HG03442 (cell line): ENCODE measurements at regions not wholly inside any gene's neighbourhood (a gene's known extent, or its start where the extent isn't known, plus 50 kb on each side); places are given as distances from the start of the nearest gene placed in this dataset.
"Not testable (repeated sequence)": the region's sequence is repeated elsewhere in the genome, so short reads cannot be mapped to it uniquely, and the experiment has no call there.

Experiments
- ATAC-seq: cut with Tn5 transposase; IDR thresholded peaks from one replicate; pipeline ENCODE4 v1.9.1; 2021; ENCODE audit warnings: mild to moderate bottlenecking, moderate library complexity; ENCODE audit not compliant: unreplicated experiment

DNA sequence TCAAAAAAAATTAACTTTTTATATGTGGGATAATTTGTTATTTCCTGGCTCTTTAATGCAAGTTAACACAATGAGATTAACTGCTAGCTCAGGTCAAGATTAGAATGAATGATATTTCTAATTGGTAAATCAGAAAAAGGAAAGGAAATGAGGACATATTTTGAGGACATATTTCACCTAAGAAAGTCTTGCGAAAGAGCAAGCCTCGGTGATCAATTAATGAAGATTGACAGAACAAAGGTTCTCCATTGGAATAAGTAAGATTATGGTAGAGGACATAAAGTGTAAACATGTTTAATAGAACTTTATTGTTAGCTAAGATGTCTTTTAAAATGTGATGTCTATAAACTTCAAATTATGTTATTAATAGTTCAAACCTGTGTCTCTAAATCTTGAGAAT, 1617.8 kb downstream of the KCNT2 start:
- ATAC-seq = no peak

DNA sequence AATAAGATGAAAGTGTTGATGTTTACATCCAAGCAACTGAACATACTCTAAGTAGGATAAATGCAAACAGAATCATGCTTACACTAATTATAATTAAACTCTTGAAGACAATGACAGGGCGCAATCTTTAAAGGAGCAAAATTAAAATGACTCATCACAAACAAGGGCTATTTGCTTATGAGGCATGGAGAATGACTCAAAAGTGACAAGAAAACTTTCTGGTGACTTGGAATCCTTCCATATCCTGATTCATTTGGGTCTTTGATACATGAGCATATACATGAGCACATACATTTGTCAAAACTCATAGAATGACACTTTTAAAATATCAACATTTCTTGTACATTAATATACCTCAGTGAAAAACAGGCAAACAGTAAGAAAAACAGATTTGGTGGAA, 1632.3 kb downstream of the KCNT2 start:
- ATAC-seq = peak; percentile 45

DNA sequence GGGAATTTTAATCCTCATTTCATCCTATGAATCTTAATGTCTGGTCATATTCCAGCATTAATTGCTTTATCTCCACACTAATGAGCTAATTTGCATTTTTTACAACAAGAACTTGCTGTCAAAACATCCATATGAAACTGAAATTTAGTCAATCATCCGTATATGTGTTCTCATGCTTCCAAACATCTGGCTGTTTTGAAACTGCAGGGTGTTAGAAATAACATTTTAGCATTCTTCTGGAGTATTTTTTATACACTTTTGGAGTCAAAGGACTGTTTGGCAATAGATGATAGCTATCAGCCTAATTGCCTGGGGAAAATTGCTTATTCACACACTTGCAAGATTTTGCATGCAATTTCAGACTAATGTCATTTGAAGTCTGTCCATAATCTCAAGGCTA, 1639.3 kb downstream of the KCNT2 start:
- no peak for ATAC-seq

DNA sequence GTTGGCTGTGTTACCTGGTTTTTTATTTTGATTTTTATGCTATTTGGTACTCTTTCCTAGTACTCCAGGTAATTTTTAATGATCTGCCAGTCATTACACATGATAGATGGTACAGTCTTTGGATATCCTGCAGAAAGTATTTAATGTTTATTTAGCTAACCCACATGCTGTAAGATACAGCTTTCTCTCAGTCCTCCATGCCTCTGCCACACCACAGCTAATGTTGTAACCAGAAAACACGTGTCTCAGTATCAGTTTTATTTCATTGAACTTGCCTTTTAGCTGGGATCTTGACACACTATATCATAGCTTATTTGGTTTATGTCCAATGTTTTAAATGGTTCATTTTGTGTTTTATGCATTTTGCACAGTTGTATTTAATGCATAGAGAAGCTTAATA, 1648.4 kb downstream of the KCNT2 start:
- ATAC-seq = no peak

DNA sequence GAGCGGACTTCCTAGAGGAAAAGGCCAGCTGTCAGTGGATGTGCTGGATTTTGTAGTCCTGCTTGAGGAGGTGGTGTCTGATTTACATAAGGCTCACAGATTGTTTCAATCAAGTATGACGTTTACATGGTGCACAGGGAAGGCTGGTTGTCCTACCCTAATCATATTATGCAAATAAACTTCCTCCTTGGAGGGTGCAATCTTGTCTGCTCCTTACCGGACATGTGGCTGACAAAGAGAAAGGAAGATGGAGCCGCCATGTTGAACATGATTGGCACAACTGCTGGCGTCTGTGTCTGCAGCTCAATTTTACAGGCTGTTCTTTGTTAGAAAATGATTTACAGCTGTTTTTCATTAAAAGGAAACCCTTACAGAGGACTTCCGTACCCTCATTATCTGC, 1656.1 kb downstream of the KCNT2 start:
- ATAC-seq = no peak

DNA sequence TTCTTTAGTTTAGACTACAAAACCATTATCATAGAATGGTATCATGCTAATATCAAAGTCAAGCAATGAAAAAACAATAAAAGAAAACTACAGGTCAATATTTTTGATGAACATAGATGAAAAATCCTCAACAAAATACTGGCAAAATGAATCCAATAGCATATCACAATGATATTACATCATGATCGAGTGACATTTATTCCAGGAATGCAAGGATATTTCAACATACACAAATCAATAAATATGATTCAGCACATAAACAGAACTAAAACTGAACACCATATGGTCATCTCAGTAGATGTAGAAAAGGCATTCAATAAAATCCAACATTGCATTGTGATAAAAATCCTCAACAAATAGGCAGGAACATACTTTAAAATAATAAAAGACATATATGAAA, 1657.7 kb downstream of the KCNT2 start:
- ATAC-seq = no peak

DNA sequence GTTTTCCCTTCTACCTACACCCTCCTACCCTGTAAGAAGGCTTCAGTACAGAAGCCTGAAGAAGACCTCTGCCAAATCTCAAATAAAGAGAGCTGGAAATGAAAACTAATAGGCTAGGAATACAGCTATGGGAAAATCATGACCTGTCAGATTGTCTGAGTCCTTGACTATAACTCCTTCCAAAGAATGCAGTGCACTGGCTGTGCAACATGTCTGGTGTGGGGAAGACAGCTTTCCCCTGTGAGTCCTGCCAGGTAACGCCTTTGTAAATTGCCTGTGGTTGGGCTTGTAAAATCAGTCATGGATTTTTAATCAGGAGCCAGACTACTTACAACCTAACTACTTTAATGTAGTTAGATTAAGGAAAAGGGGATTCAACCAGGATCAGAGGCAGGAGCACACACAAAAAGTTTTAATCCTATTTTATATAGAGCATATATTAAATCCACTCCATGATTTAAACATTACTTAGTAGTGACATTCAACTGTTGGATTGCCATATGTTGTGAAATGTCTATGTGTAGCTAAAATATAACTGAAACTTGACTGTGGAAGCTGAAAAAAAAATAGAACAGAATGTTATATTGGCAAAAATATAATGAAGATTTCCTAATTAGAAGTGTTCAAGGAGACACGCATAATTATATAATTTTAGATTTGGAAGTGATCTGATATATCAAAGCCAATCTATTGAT, 1667.8 kb downstream of the KCNT2 start:
- ATAC-seq = no peak

DNA sequence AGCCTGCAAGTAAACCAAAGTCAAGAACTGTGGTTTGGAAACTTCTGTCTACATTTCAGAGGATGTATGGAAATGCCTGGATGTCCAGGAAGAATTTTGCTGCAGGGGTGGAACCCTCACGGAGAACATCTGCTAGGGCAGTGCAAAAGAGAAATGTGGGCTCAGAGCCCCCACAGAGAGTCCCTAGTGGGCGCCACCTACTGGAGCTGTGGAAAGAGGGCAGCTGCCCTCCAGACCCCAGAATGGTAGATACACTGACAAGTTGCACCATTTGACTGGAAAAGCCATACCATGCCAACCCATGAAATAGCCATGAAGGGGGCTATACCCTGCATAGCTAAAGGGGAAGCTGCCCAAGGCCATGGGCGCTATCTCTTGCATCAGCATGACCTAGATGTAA, 1672.4 kb downstream of the KCNT2 start:
- no peak for ATAC-seq

DNA sequence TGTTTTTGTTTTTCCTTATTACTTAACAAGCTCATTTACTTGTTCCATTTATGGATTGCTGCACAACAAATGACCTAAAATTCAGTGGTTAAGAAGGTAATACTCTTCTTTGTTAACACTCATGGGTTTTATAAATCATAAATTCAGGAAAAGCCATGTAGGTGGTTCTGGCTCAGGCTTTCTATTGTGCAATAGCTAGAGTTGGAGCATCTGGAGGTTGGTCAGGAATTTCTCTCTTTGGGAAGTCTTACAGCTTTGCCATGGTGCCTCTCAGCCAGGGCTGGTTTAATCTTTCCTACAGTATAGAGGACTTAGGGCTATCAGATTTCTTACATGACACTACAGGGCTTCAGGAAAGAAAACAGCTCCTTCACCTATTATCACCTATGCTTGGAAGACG, 1677.1 kb downstream of the KCNT2 start:
- ATAC-seq = no peak

DNA sequence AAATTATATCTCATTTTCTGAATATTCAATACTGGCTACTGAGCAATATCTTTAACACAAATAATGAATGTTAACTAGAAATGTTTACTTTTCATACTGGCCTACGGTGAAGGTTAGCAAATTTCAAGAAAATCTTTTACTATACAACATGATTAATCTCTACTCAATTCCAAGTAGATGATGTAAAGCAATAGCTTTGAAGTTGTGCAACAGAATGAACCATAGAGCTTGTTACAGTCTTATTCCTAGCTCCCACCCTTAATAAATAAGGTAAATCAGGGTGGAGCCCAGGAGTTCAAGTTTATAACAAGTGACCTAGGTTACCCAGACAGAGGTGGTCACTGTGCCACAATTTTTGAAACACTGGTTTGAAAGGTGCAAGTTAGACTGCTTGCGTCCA, 1678.1 kb downstream of the KCNT2 start:
- ATAC-seq = no peak

DNA sequence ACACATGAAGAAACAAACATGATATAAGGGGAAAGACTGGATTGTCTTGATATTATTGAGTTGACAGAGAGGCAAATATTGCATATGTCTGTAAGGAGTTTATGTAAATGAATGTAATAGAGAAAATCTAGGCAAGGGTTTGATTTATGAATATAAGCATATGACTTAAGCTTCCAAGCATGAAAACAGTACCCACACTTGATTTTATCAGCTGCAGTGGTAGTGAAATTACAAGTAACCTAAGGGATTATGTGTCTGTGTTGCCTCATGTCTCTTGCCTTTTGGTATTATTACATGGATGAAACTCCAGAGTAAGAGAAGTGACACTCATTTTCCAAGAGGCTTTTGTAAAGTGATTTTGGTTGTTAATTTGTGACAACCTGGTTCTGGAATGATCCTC, 1678.9 kb downstream of the KCNT2 start:
- no peak for ATAC-seq

DNA sequence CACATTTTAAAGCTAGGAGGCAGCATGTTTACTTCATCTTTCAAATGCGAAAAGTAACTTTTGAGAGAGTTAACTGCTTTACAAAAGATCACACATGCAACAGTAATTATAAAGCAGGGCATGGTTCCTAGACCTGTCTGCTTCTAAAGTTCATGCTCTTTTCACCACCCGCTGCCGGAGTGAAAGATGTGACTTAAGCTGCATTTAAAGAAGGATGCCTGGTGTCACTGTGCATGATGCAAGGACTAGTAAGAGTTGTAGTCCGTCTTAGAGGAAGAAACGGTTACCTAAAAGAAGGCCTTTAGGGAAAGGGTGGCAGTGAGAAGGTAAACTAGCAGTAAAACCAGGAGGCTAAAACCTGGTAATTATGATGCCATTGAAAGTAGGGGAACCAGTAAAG, 1689.1 kb downstream of the KCNT2 start:
- no peak for ATAC-seq

DNA sequence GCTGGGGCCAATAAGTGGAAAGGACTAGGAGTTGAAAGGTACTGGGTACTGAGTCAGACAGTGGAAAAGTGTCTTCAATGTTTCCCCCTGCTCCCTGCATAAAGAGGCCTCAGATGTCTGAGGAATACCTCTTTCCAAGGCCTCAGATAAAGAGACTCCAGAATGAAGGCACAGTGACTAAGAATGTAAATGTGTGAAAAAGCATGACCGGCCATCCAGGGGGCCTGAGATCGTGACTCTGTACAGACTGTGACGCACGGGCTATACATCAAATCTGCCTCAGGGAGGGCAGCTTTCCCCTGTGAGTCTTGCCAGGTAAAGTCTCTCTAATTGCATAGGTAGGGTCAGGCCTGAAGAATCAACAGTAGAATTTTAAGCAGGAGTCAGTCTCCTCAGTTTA, 1690.5 kb downstream of the KCNT2 start:
- no peak for ATAC-seq

DNA sequence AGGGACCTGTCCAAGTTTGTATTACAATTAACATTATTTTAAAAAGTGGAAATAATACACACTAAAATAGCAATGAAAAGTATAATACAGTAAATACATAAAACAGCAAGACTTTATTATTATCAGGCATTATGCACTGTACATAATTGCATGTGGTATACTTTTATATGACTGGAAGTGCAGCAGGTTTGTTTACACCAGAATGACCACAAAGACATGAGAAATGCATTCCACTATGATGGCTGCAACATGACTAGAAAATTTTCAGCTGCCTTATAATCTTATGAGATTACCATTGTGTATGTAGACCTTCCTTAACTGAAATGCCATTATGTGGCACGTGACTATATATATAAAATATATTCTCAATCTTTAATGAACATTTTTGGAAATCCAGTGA, 1699.6 kb downstream of the KCNT2 start:
- ATAC-seq = no peak

DNA sequence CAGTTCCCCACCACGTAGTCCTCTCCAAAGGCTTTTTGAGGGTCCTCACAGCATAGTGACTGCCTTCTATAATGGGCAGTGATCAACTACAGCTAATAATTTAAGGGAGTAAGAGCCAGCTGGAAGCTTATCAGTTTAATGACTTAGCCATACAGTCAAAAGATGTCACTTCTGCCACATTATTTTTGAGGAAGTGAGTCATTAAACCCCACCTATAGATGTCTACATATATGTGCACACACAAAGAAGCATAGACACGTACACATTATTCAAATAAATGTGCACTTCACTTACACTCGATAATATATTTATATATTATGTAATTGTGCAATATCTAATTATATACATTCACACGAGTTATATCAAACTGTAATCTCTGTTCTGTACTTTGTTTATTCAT, 1704.7 kb downstream of the KCNT2 start:
- ATAC-seq = no peak

DNA sequence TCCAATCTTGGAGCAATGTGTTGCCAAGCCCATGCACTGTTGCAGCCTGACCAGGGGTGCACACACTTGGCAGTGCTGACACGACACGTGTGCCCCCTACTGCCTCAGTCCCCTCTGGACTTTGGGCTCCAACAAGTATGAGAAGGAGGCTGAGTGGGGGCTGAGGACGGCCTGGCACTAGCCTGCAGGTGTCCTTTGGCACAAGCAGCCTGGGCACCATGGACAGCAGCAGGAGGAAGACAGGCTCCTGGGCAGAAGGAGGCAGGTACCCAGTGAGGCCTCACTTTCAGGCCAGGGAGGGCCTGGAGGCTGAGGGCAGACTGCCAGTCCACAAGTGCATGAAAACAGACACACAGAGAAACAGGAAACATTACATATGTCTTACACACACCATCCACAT, 1702.9 kb upstream of the B3GALT2 start:
- no peak for ATAC-seq

DNA sequence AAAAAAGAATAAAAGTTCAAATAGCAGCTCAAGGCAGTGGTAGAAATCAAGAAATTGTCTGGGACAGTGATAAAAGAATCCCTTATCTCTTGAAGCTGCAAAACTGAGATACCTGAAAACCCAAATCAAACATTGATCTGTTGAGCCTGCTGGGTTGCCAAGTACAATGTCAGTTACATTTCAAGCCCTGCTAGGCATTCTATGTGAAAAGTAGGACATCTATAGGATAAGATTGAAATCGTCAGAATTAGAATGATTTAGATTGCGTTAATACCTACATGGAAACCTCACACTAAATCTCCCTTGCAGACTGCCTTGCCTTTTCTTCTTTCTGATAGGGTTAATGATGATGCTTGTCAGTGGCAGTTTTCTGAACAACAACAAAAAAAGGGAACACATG, 1684.4 kb upstream of the B3GALT2 start:
- no peak for ATAC-seq

DNA sequence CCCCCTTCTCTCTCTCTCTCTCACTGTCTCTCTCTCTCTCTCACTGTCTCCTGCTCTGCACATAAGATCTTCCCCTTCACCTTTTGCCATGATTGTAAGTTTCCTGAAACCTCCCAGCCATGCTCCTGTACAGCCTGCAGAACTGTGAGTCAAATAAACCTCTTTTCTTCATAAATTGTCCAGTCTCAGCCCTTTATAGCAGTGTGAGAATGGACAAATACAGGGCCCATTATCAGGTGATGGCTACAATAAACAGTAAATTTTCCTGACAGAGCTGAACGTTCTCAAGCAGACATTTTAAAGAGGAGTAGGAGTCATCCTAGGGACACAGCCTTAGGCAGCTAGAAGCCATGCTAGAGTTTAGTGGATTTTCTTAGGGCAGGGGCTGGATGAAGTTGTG, 1679.7 kb upstream of the B3GALT2 start:
- no peak for ATAC-seq

DNA sequence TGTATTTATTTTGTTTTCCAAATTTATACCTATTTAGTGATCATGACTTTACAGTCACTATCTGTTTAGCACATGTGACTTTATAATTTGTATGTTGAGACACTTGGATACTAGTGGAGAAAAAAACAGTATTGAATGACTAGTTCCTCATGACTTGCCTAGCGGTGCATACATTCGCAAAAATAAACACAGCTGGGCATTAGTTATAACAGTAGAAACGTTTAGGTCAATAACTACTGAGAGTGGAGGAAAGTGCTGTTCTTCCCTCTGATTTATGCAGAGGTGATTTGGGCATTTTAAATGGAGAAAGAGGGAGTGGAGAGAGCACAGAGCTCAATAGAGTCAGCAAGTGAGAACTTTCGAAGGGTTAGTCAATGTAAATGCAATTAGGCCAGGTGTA, 1679.0 kb upstream of the B3GALT2 start:
- ATAC-seq = no peak

DNA sequence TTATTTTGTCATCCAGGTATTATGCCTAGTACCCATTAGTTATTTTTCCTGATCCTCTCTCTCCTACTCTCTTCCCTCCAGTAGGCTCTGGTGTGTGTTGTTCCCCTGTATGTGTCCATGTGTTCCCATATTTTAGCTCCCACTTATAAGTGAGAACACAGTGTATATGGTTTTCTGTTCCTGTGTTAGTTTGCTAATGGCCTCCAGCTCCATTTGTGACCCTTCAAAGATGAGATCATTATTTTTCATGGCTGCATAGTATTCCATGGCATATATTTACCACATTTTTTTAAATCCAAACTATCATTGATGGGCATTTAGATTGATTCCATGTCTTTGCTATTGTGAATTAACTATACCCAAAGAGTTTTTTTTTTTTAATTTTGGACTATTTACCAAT, 1675.7 kb upstream of the B3GALT2 start:
- ATAC-seq = no peak

DNA sequence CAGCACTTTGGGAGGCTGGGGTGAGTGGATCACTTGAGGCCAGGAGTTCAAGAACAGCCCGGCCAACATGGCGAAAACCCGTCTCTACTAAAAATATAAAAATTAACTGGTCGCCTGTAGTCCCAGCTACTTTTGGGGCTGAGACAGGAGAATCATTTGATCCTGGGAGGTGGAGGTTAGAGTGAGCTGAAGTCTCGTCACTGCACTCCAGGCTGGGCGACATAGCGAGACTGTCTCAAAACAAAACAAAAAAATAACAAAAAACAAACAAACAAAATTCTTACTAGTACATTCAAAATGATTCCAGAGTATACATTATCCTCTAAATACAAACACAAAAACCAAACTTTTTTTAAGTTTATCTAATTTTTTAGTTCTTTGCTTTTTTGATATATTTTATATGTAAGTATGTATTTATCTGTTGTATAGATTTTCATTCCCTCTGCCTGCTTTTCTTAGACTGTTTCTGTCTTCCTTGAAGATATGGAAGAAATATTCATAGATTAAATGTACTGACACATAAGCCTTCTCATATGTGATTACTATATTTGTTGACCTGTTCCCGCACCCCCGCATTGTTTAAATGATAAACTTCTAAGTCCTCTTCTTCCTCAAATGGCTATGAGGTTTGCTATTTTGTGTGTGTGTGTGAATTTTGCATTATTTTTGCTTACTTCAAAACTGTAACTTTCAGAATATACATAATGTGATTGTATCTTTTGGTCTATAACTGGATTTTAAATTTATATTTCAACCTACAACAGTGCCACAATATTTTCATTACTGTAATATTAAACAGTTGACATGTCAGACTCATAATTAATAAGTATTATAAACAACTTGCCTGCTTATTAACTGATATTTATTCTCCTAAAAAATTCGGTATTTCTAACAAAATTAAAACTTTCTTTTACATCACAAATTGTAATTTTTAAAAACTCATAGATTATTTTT, 1674.1 kb upstream of the B3GALT2 start:
- ATAC-seq = no peak

DNA sequence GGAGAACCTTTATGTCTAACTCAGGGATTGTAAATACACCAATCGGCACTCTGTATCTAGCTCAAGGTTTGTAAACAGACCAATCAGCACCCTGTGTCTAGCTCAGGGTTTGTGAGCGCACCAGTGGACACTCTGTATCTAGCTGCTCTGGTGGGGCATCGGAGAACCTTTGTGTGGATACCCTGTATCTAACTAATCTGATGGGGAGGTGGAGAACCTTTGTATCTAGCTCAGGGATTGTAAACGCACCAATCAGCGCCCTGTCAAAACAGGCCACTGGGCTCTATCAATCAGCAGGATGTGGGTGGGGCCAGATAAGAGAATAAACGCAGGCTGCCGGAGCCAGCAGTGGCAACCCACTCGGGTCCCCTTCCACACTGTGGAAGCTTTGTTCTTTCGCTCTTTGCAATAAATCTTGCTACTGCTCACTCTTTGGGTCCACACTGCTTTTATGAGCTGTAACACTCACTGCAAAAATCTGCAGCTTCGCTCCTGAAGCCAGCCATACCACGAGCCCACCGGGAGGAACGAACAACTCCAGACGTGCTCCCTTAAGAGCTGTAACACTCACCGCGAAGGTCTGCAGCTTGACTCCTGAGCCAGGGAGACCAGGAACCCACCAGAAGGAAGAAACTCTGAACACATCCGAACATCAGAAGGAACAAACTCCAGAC, 1673.2 kb upstream of the B3GALT2 start:
- not testable (repeated sequence) for ATAC-seq
